ENCODE measurements at regions not wholly inside any gene's neighbourhood (a gene's known extent, or its start where the extent isn't known, plus 50 kb on each side); places are given as distances from the start of the nearest gene placed in this dataset.

GRCh38 chr3:150217691-150218090 is 190.4 kb upstream of the TSC22D2 start:
- no peak for TF ChIP-seq CTCF (IDR thresholded peaks at IDR 0.05)
- DNase-seq (ENCODE audit: low spot score) = no peak

GRCh38 chr3:150216866-150217600 is 191.1 kb upstream of the TSC22D2 start:
- ATAC-seq (ENCODE audit: low FRiP score) = no peak
- no peak for DNase-seq (ENCODE audit: low spot score)
- no peak for TF ChIP-seq CTCF (IDR thresholded peaks at IDR 0.05)

More at GRCh38 chr3:150217691-150218090, 190.4 kb upstream of the TSC22D2 start:
- no peak for ATAC-seq (ENCODE audit: low FRiP score)

- no peak for ATAC-seq (ENCODE audit: low FRiP score)
- no peak for DNase-seq (ENCODE audit: low spot score)
- no peak for TF ChIP-seq CTCF (IDR thresholded peaks at IDR 0.05)
Measured at GRCh38 chr3:150216041-150216811, 191.9 kb upstream of the TSC22D2 start.

GRCh38 chr3:150215616-150216015 is 192.5 kb upstream of the TSC22D2 start:
- no peak for TF ChIP-seq CTCF (IDR thresholded peaks at IDR 0.05)
- ATAC-seq (ENCODE audit: low FRiP score) (no peak), DNase-seq (ENCODE audit: low spot score) (no peak)

GRCh38 chr3:150213577-150213976 is 194.5 kb upstream of the TSC22D2 start:
- TF ChIP-seq CTCF (IDR thresholded peaks at IDR 0.05) = no peak
- no peak for DNase-seq (ENCODE audit: low spot score)
- ATAC-seq (ENCODE audit: low FRiP score) = no peak

GRCh38 chr3:150210461-150211110 is 197.5 kb upstream of the TSC22D2 start:
- ATAC-seq (ENCODE audit: low FRiP score) (no peak), DNase-seq (ENCODE audit: low spot score) (no peak)
- TF ChIP-seq CTCF (IDR thresholded peaks at IDR 0.05) = no peak

Data from omental fat pad (tissue), 3 donors.